Activated T-cell treated with anti-CD3 and anti-CD28 coated beads, Interleukin-2, amount 50 U/mL, for 1 hour (primary cell): ENCODE measurements at regions not wholly inside any gene's neighbourhood (a gene's known extent, or its start where the extent isn't known, plus 50 kb on each side); places are given as distances from the start of the nearest gene placed in this dataset.
"Not testable (repeated sequence)": the region's sequence is repeated elsewhere in the genome, so short reads cannot be mapped to it uniquely, and the experiment has no call there.

Source experiments
- DNase-seq: peaks from one replicate; pipeline ENCODE4 v3.0.0-alpha.2; 2020

- no peak for DNase-seq
Observed at GRCh38 chr20:39717936-39718335, 755.8 kb downstream of the DHX35 start.

- no peak for DNase-seq
Observed at GRCh38 chr20:39716796-39717341, 754.7 kb downstream of the DHX35 start.

GRCh38 chr20:39713076-39713840 is 751.1 kb downstream of the DHX35 start:
- no peak for DNase-seq

GRCh38 chr20:39706184-39706663 is 744.1 kb downstream of the DHX35 start:
- no peak for DNase-seq

GRCh38 chr20:39705032-39705431 is 742.9 kb downstream of the DHX35 start:
- DNase-seq = no peak

GRCh38 chr20:39703357-39703756 is 741.2 kb downstream of the DHX35 start:
- DNase-seq = not testable (repeated sequence)

GRCh38 chr20:39702701-39703349 is 740.7 kb downstream of the DHX35 start:
- DNase-seq = no peak

- no peak for DNase-seq
Observed at GRCh38 chr20:39700528-39700927, 738.4 kb downstream of the DHX35 start.

GRCh38 chr20:39699166-39699725 is 737.1 kb downstream of the DHX35 start:
- DNase-seq = no peak

- no peak for DNase-seq
Observed at GRCh38 chr20:39698752-39699151, 736.6 kb downstream of the DHX35 start.

GRCh38 chr20:39691151-39691862 is 729.2 kb downstream of the DHX35 start:
- DNase-seq = no peak

GRCh38 chr20:39676857-39677391 is 714.8 kb downstream of the DHX35 start:
- DNase-seq = no peak

- no peak for DNase-seq
Observed at GRCh38 chr20:39676241-39676640, 714.1 kb downstream of the DHX35 start.

- no peak for DNase-seq
Observed at GRCh38 chr20:39674842-39675241, 712.7 kb downstream of the DHX35 start.

- no peak for DNase-seq
Observed at GRCh38 chr20:39670988-39671387, 708.8 kb downstream of the DHX35 start.

GRCh38 chr20:39669659-39670058 is 707.5 kb downstream of the DHX35 start:
- DNase-seq = no peak

- no peak for DNase-seq
Observed at GRCh38 chr20:39668038-39668437, 705.9 kb downstream of the DHX35 start.

- no peak for DNase-seq
Observed at GRCh38 chr20:39661833-39662232, 699.7 kb downstream of the DHX35 start.

- DNase-seq = no peak
Observed at GRCh38 chr20:39660965-39661364, 698.8 kb downstream of the DHX35 start.

GRCh38 chr20:39660226-39660625 is 698.1 kb downstream of the DHX35 start:
- no peak for DNase-seq

- DNase-seq = no peak
Observed at GRCh38 chr20:39658662-39659409, 696.7 kb downstream of the DHX35 start.

GRCh38 chr20:39654171-39654570 is 692.0 kb downstream of the DHX35 start:
- DNase-seq = no peak
